HG02588 (cell line): ENCODE measurements at regions not wholly inside any gene's neighbourhood (a gene's known extent, or its start where the extent isn't known, plus 50 kb on each side); places are given as distances from the start of the nearest gene placed in this dataset.

Source experiments
- ATAC-seq: cut with Tn5 transposase; IDR thresholded peaks from one replicate; pipeline ENCODE4 v1.9.1; 2021; ENCODE audit warnings: mild to moderate bottlenecking, moderate library complexity; ENCODE audit not compliant: unreplicated experiment

DNA sequence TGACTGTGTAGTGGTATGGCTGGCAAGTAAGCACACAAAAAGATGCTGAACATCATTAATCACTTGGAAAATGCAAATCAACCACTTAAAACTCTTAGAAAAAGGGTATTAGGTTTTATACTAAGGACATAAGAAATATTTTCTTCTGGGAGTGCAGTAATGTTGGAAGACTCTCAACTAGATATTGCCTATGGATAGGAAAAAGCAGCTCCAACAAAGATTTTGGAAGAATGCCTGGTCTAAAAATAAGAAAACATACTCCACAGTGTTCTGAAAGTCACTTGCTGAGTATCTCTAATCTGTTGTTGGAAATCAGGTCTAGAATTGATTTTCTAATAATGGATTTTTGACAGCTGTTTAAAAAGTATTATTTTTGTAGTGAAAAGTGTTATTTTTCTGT is 50.8 kb upstream of the PHYHIPL start:
- ATAC-seq, result no peak

- no peak for ATAC-seq
These were observed 50.2 kb upstream of the PHYHIPL start for GRCh38 chr10:59126261-59126660.
